Uterus (tissue), 3 donors: ENCODE measurements at regions not wholly inside any gene's neighbourhood (a gene's known extent, or its start where the extent isn't known, plus 50 kb on each side); places are given as distances from the start of the nearest gene placed in this dataset.

Experiments
- DNase-seq, 2 donors: peaks; one replicate each; pipeline ENCODE4 v3.0.0-alpha.2; 2019 to 2020
- H3K27ac ChIP-seq, 2 donors: fragments of 200-600 bp; sonication (generic); 1 replicate in 1 of 2; 2 replicates in 1 of 2; pipeline ENCODE4 v1.5.1; 2016 to 2018
- H3K27me3 ChIP-seq, 2 donors: fragments of 200-600 bp; sonication (generic); one replicate each; pipeline ENCODE4 v1.5.1; 2018 to 2019; ENCODE audit warnings: control low read depth in 1 of 2
- H3K36me3 ChIP-seq, 2 donors: fragments of 200-600 bp; sonication (generic); one replicate each; pipeline ENCODE4 v1.5.1; 2019; ENCODE audit warnings: control low read depth in 1 of 2
- H3K4me1 ChIP-seq, 2 donors: fragments of 200-600 bp; sonication (generic); one replicate each; pipeline ENCODE4 v1.5.1; 2018 to 2019; ENCODE audit warnings: control low read depth in 1 of 2
- H3K4me3 ChIP-seq, 2 donors: fragments of 200-600 bp; sonication (generic); 1 replicate in 1 of 2; 2 replicates in 1 of 2; pipeline ENCODE4 v1.5.1; 2018 to 2019; ENCODE audit warnings: mild to moderate bottlenecking in 1 of 2
- H3K9me3 ChIP-seq, 2 donors: fragments of 200-600 bp; sonication (generic); one replicate each; pipeline ENCODE4 v1.5.1; 2019; ENCODE audit warnings: control low read depth in 1 of 2
- POLR2A ChIP-seq, 2 donors: fragments of 450-650 bp; IDR thresholded peaks; one replicate each; pipeline ENCODE4 v1.6.1; 2016; ENCODE audit warnings: antibody characterized with exemption in 2 of 2, mild to moderate bottlenecking in 1 of 2, moderate library complexity in 1 of 2
- intact Hi-C: fragments of 100-400 bp; cut with DNase I; formaldehyde crosslinking; loops from one replicate; pipeline ENCODE4 v1.15.1; 2023; ENCODE audit warnings: low total_unique reads
- TF ChIP-seq, protein P1 (sequence below), 4 experiments: fragments of 200-600 bp in 2 of 4; fragments of 450-650 bp in 2 of 4; sonication (generic) in 2 of 4; IDR thresholded peaks; one replicate each; pipeline ENCODE4 v1.5.1; 2016 to 2019; ENCODE audit warnings: antibody characterized with exemption in 4 of 4, mild to moderate bottlenecking in 2 of 4, moderate library complexity in 1 of 4
- donor health status: DM: yes; HTN: yes; CAD: no.

DNA sequence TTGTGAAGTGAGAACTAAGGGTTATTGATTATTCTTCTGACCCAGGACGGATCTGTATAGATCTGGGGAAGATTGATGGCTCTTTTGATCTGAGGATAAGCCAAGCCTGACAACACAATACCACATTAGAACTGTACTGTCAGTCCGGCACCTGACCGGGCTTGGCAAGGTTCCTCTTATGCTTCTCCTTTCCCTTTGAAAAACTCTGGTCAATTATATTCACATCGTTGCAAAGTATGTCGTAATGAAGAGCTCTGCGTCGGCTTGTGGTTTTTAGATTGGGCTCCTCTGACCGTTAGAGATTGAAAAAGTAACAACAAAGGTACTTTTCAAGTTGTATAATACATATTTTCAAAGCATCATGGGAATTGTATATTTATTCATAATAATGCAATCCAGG lies 389.8 kb downstream of the NR2F2 start:
- Histone ChIP-seq H3K4me3 (no peak overlapping the region), H3K9me3 (no peaks in the 10 kb centered on the region), H3K36me3 (no peaks in the 10 kb centered on the region), H3K27me3 (no peaks in the 10 kb centered on the region), H3K4me1 (no peaks in the 10 kb centered on the region), H3K27ac (no peak overlapping the region)
- TF ChIP-seq, protein P1, sequence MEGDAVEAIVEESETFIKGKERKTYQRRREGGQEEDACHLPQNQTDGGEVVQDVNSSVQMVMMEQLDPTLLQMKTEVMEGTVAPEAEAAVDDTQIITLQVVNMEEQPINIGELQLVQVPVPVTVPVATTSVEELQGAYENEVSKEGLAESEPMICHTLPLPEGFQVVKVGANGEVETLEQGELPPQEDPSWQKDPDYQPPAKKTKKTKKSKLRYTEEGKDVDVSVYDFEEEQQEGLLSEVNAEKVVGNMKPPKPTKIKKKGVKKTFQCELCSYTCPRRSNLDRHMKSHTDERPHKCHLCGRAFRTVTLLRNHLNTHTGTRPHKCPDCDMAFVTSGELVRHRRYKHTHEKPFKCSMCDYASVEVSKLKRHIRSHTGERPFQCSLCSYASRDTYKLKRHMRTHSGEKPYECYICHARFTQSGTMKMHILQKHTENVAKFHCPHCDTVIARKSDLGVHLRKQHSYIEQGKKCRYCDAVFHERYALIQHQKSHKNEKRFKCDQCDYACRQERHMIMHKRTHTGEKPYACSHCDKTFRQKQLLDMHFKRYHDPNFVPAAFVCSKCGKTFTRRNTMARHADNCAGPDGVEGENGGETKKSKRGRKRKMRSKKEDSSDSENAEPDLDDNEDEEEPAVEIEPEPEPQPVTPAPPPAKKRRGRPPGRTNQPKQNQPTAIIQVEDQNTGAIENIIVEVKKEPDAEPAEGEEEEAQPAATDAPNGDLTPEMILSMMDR (IDR thresholded peaks at IDR 0.05) = no peak
- no peak for DNase-seq
- intact Hi-C loops = no loop called here

DNA sequence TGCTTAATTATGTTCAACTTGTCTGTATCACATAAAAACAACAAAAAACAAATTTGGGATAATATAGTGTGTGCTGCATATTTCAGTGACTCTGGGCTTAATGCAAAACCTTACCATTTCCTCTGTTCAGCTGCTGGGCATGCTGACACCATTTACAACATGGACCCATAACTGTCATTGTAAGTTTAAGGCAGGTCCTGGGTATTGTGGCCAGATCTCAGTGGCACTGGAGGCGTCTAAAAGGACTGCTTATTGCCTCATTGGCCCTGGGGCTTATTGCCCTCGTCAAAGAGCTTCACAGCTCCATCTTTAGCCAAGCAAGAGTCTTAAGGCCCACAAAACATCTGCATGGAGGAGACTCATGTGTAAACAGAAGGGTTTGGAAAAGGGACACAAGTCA lies 390.2 kb downstream of the NR2F2 start:
- TF ChIP-seq, protein P1 (IDR thresholded peaks at IDR 0.05) = no peak
- no peak for TF ChIP-seq POLR2A (IDR thresholded peaks at IDR 0.05)
- intact Hi-C loops = no loop called here
- no peaks in the 10 kb centered on the region for H3K4me1 ChIP-seq

DNA sequence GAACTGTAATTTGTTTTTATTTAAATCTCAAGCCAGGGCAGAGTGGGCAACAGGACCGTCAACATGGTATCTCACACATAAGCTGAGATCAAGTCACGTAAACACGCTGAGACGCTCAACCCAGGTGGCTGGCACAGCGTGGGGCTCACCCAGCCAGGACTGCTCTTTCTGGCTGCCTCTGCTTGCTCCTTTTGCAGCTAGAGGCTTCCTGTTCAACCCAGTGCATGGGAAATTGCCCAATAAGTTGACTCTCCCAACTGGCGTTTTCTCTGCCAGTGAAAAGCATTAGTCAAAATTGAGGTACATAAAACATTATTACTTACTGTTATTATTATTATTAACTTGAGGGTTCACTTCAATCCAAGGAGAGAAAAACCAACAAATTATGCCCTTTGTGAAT lies 398.1 kb downstream of the NR2F2 start:
- TF ChIP-seq, protein P1 (IDR thresholded peaks at IDR 0.05) = no peak
- no peak for TF ChIP-seq POLR2A (IDR thresholded peaks at IDR 0.05)
- intact Hi-C loops = no loop called here

More for the DNA sequence above, 390.2 kb downstream of the NR2F2 start:
- Histone ChIP-seq H3K9me3 (no peaks in the 10 kb centered on the region), H3K27ac (no peak overlapping the region), H3K36me3 (no peaks in the 10 kb centered on the region), H3K4me3 (no peak overlapping the region), H3K27me3 (no peaks in the 10 kb centered on the region)
- no peak for DNase-seq

DNA sequence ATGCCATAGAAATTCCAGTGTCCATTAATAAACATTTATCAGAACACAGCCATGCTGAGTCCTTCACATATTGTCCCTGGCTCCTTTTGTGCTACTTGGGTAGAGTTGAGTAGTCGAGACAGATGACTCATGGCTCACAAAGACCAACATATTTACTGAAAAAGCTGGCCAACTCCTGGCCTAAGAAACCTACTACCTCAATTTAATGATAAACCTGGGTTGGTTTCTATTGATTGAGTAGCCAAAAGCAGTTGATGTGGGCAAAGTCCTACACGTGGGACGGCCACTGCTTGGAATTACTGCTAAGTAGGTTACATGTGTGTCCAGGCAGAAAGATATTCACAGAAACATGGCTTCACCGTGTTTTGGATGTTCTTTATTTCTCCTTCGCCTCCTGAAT lies 402.2 kb downstream of the NR2F2 start:
- Histone ChIP-seq H3K9me3 (no peaks in the 10 kb centered on the region), H3K4me3 (no peak overlapping the region), H3K36me3 (no peaks in the 10 kb centered on the region), H3K27ac (no peak overlapping the region), H3K4me1 (no peaks in the 10 kb centered on the region), H3K27me3 (no peaks in the 10 kb centered on the region)
- no peak for DNase-seq
- intact Hi-C loops = no loop called here
- TF ChIP-seq POLR2A (IDR thresholded peaks at IDR 0.05) = no peak
- TF ChIP-seq, protein P1 (IDR thresholded peaks at IDR 0.05) = no peak

More for the DNA sequence above, 398.1 kb downstream of the NR2F2 start:
- Histone ChIP-seq H3K9me3 (no peaks in the 10 kb centered on the region), H3K27ac (no peak overlapping the region), H3K4me1 (no peaks in the 10 kb centered on the region), H3K4me3 (no peak overlapping the region), H3K27me3 (no peaks in the 10 kb centered on the region), H3K36me3 (no peaks in the 10 kb centered on the region)
- no peak for DNase-seq

DNA sequence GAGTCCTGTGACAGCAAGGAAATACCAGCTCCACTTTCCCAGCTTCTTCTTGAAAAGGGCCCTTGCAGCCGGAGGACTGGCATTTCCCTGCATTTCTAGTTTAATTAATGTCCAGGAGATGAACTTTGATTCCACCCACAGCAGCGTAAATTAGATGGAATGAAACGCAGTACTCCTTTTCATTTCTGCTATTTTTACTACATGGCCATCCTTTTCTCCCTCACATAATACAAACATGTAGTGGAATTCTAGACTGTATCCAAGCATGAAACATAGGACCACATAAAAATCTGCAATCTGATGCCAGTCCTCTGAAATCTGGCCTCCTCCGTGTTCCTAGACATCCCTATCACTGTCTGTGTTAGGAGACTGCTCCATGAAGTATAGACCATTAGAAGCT lies 403.2 kb downstream of the NR2F2 start:
- Histone ChIP-seq H3K27ac (no peak overlapping the region), H3K9me3 (no peaks in the 10 kb centered on the region), H3K4me3 (no peak overlapping the region), H3K27me3 (no peaks in the 10 kb centered on the region), H3K4me1 (no peaks in the 10 kb centered on the region), H3K36me3 (no peaks in the 10 kb centered on the region)
- no peak for TF ChIP-seq POLR2A (IDR thresholded peaks at IDR 0.05)
- TF ChIP-seq, protein P1 (IDR thresholded peaks at IDR 0.05) = no peak
- DNase-seq = no peak
- intact Hi-C loops = no loop called here
